Lower lobe of right lung (tissue), 2 donors: ENCODE measurements at regions not wholly inside any gene's neighbourhood (a gene's known extent, or its start where the extent isn't known, plus 50 kb on each side); places are given as distances from the start of the nearest gene placed in this dataset.

ENCODE experiments used
- ATAC-seq, 2 donors: fragments of 200-7000 bp; cut with Tn5 transposase; one replicate each; pipeline ENCODE4 v1.9.1; 2020 to 2022; ENCODE audit warnings: mild to moderate bottlenecking in 2 of 2, moderate library complexity in 2 of 2
- DNase-seq: peaks from one replicate; pipeline ENCODE4 v3.0.0-alpha.2; 2020
- H3K27ac ChIP-seq: fragments of 200-600 bp; one replicate; pipeline ENCODE4 v1.8.0; 2022
- H3K27me3 ChIP-seq: fragments of 200-600 bp; one replicate; pipeline ENCODE4 v1.8.0; 2022; ENCODE audit warnings: low read depth
- H3K36me3 ChIP-seq: fragments of 200-600 bp; one replicate; pipeline ENCODE4 v1.8.0; 2022; ENCODE audit warnings: mild to moderate bottlenecking
- H3K4me1 ChIP-seq: fragments of 200-600 bp; one replicate; pipeline ENCODE4 v1.8.0; 2022
- H3K4me3 ChIP-seq: fragments of 200-600 bp; one replicate; pipeline ENCODE4 v1.8.0; 2022; ENCODE audit warnings: mild to moderate bottlenecking
- H3K9me3 ChIP-seq: fragments of 200-600 bp; one replicate; pipeline ENCODE4 v1.8.0; 2022
- CTCF ChIP-seq: fragments of 200-600 bp; IDR thresholded peaks from one replicate; pipeline ENCODE4 v1.8.0; 2022; ENCODE audit warnings: antibody characterized with exemption, mild to moderate bottlenecking
- intact Hi-C: fragments of 100-400 bp; cut with DNase I; formaldehyde crosslinking; loops from one replicate; pipeline ENCODE4 v1.11.0; 2022
- donor health status: DM: no; HTN: yes; CAD: no; lungs with severe emphysema.

- intact Hi-C loops, result no loop called here
- no peaks in the 10 kb centered on the region for H3K36me3 ChIP-seq
- no peak for TF ChIP-seq CTCF
- DNase-seq, result no peak
- no peaks in the 10 kb centered on the region for H3K27me3 ChIP-seq
- no peak overlapping the region for H3K27ac ChIP-seq
- no peaks in the 10 kb centered on the region for H3K9me3 ChIP-seq
- H3K4me1 ChIP-seq, result no peaks in the 10 kb centered on the region
- ATAC-seq, result no peak
- H3K4me3 ChIP-seq, result no peak overlapping the region
These were observed 237.4 kb upstream of the WWC1 start for GRCh38 chr5:168054091-168054490.

GRCh38 chr5:168055141-168055683 is 236.2 kb upstream of the WWC1 start:
- intact Hi-C loops, result no loop called here
- Histone ChIP-seq H3K4me3 (no peak overlapping the region), H3K36me3 (no peaks in the 10 kb centered on the region), H3K27me3 (no peaks in the 10 kb centered on the region), H3K4me1 (no peaks in the 10 kb centered on the region), H3K27ac (no peak overlapping the region), H3K9me3 (no peaks in the 10 kb centered on the region)
- ATAC-seq, result no peak
- DNase-seq, result no peak
- no peak for TF ChIP-seq CTCF

- Histone ChIP-seq H3K27ac (no peak overlapping the region), H3K4me3 (no peak overlapping the region), H3K36me3 (no peaks in the 10 kb centered on the region), H3K4me1 (no peaks in the 10 kb centered on the region), H3K9me3 (no peaks in the 10 kb centered on the region), H3K27me3 (no peaks in the 10 kb centered on the region)
- no peak for TF ChIP-seq CTCF
- DNase-seq (no peak), ATAC-seq (no peak)
- intact Hi-C loops, result no loop called here
These were observed 235.5 kb upstream of the WWC1 start for GRCh38 chr5:168055961-168056360.

GRCh38 chr5:168056499-168057182 is 234.8 kb upstream of the WWC1 start:
- Histone ChIP-seq H3K27me3 (no peaks in the 10 kb centered on the region), H3K36me3 (no peaks in the 10 kb centered on the region), H3K4me3 (no peak overlapping the region), H3K27ac (no peak overlapping the region), H3K9me3 (no peaks in the 10 kb centered on the region), H3K4me1 (no peaks in the 10 kb centered on the region)
- no peak for DNase-seq
- intact Hi-C loops, result no loop called here
- no peak for TF ChIP-seq CTCF
- ATAC-seq, result no peak

GRCh38 chr5:168057905-168058304 is 233.5 kb upstream of the WWC1 start:
- H3K27ac ChIP-seq, result no peak overlapping the region
- ATAC-seq (no peak), DNase-seq (no peak)
- H3K9me3 ChIP-seq, result no peaks in the 10 kb centered on the region
- intact Hi-C loops, result no loop called here
- no peak for TF ChIP-seq CTCF
- H3K36me3 ChIP-seq, result no peaks in the 10 kb centered on the region
- H3K4me3 ChIP-seq, result no peak overlapping the region
- H3K27me3 ChIP-seq, result no peaks in the 10 kb centered on the region
- no peaks in the 10 kb centered on the region for H3K4me1 ChIP-seq
